ENCODE measurements at regions not wholly inside any gene's neighbourhood (a gene's known extent, or its start where the extent isn't known, plus 50 kb on each side); places are given as distances from the start of the nearest gene placed in this dataset.
"Not testable (repeated sequence)": the region's sequence is repeated elsewhere in the genome, so short reads cannot be mapped to it uniquely, and the experiment has no call there.

DNA sequence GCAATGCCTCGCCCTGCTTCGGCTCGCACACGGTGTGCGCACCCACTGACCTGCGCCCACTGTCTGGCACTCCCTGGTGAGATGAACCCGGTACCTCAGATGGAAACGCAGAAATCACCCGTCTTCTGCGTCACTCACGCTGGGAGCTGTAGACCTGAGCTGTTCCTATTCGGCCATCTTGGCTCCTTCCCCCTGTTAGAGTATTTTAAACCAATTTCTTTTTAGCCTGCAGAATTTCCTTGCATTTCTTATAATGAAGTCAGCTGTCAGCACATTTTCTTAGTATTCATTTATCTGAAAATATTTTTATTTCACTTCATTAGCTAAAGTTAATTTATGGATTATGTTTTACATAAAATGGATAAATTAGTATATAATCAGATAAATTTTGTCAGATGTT lies 288.8 kb downstream of the LIG4 start:
- not testable (repeated sequence) for TF ChIP-seq EZH2 (IDR thresholded peaks at IDR 0.05); POLR2AphosphoS5 (IDR thresholded peaks at IDR 0.05; ENCODE audit: borderline replicate concordance, low read depth, low read length); FOXP2 (optimal IDR thresholded peaks at IDR 0.05; ENCODE audit: control extremely low read depth, extremely low read length, insufficient read depth)

All from SK-N-MC (cell line).